Endothelial cell of umbilical vein (primary cell): ENCODE measurements at regions not wholly inside any gene's neighbourhood (a gene's known extent, or its start where the extent isn't known, plus 50 kb on each side); places are given as distances from the start of the nearest gene placed in this dataset.

Source experiments
- BruUV-seq: library from RNA; stranded (reverse); fragments of 400-500 nt; replicated peaks from 2 replicates; lab custom pipeline; 2021; lab: Mats Ljungman, UMichigan
- CTCF ChIA-PET: fragments of 300-600, 350-600 bp; sonication (Branson Sonifier 250); formaldehyde crosslinking; loops from one replicate; lab custom pipeline; 2021; ENCODE audit warnings: antibody characterized with exemption, inconsistent platforms; lab: Charles Lee
- POLR2A ChIA-PET: fragments of 300-600, 350-600 bp; sonication (Branson Sonifier 250); formaldehyde crosslinking; loops from one replicate; lab custom pipeline; 2021; ENCODE audit warnings: antibody characterized with exemption, inconsistent platforms; lab: Charles Lee
- DNase-seq: peaks from one replicate; pipeline ENCODE4 v3.0.0-alpha.2; 2011; ENCODE audit warnings: low read depth, low spot score
- FAIRE-seq: peaks from 2 replicates; lab custom pipeline; 2011; peaks lifted over from hg19 to GRCh38; lab: Jason Lieb, UNC
- H2AFZ ChIP-seq: 2 replicates; pipeline ENCODE4 v1.6.0; 2012; ENCODE audit warnings: low read depth, low read length, control low read depth, inconsistent platforms
- H3K27ac ChIP-seq: 2 replicates; pipeline ENCODE4 v1.5.1; 2011; ENCODE audit warnings: low read depth, mild to moderate bottlenecking, control low read depth, low read length, moderate library complexity; ENCODE audit not compliant: insufficient read depth
- H3K27me3 ChIP-seq, 2 experiments: 2 replicates each; pipeline versions ENCODE4 v1.6.0 to v1.6.1; 2011; ENCODE audit warnings: low read length in 2 of 2, mixed read lengths in 1 of 2; ENCODE audit not compliant: control insufficient read depth in 2 of 2, insufficient read depth in 2 of 2
- H3K36me3 ChIP-seq, 2 experiments: 2 replicates in 1 of 2; 3 replicates in 1 of 2; pipeline ENCODE4 v1.5.1; 2011; ENCODE audit warnings: low read length in 2 of 2, mild to moderate bottlenecking in 1 of 2, moderate library complexity in 1 of 2; ENCODE audit not compliant: control insufficient read depth in 2 of 2, insufficient read depth in 2 of 2; ENCODE audit errors: extremely low read depth in 1 of 2
- H3K4me1 ChIP-seq: 3 replicates; pipeline ENCODE4 v1.5.1; 2011; ENCODE audit warnings: mild to moderate bottlenecking, low read length; ENCODE audit not compliant: control insufficient read depth, insufficient read depth; ENCODE audit errors: extremely low read depth
- H3K4me2 ChIP-seq: 2 replicates; pipeline ENCODE4 v1.6.1; 2011; ENCODE audit warnings: low read length, control low read depth, mixed read lengths; ENCODE audit not compliant: insufficient read depth
- H3K4me3 ChIP-seq, 3 experiments: fragments of 200-600 bp in 1 of 3; sonication (generic), shearing (Covaris generic) in 1 of 3; replicated peaks in 1 of 3; 2 replicates each; pipeline ENCODE4 v1.5.1; 2011 to 2016; ENCODE audit warnings: control low read depth in 3 of 3, low read length in 3 of 3, mild to moderate bottlenecking in 2 of 3, inconsistent platforms in 1 of 3, low read depth in 1 of 3, moderate library complexity in 1 of 3; ENCODE audit not compliant: insufficient read depth in 1 of 3
- H3K79me2 ChIP-seq: 2 replicates; pipeline ENCODE4 v1.6.0; 2012; ENCODE audit warnings: low read length, inconsistent platforms; ENCODE audit not compliant: control insufficient read depth, insufficient read depth
- H3K9ac ChIP-seq: replicated peaks from 2 replicates; pipeline ENCODE3; 2011; ENCODE audit warnings: low read length, control low read depth; ENCODE audit not compliant: insufficient read depth; ENCODE audit errors: extremely low read depth
- H3K9me1 ChIP-seq: replicated peaks from 3 replicates; pipeline ENCODE4 v1.6.0; 2011; ENCODE audit warnings: mild to moderate bottlenecking, low read length; ENCODE audit not compliant: control insufficient read depth, insufficient read depth; ENCODE audit errors: extremely low read depth
- H3K9me3 ChIP-seq: replicated peaks from 2 replicates; pipeline ENCODE4 v1.5.1; 2012; ENCODE audit warnings: low read length, inconsistent platforms; ENCODE audit not compliant: control insufficient read depth, insufficient read depth
- H4K20me1 ChIP-seq: replicated peaks from 2 replicates; pipeline ENCODE3; 2011; ENCODE audit warnings: mild to moderate bottlenecking, low read length; ENCODE audit not compliant: control insufficient read depth, insufficient read depth; ENCODE audit errors: extremely low read depth
- EZH2 ChIP-seq: IDR thresholded peaks from 2 replicates; pipeline ENCODE4 v1.6.1; 2012; ENCODE audit warnings: borderline replicate concordance, low read depth, mild to moderate bottlenecking, moderate library complexity, low read length, inconsistent platforms; ENCODE audit not compliant: severe bottlenecking
- FOS ChIP-seq: IDR thresholded peaks from 2 replicates; pipeline ENCODE4 v1.6.1; 2011; ENCODE audit warnings: mild to moderate bottlenecking, low read length, moderate library complexity, borderline replicate concordance; ENCODE audit not compliant: insufficient read depth
- GATA2 ChIP-seq: IDR thresholded peaks from 2 replicates; pipeline ENCODE4 v1.7.0; 2011; ENCODE audit warnings: low read depth, mild to moderate bottlenecking, moderate library complexity, mixed read lengths, low read length; ENCODE audit not compliant: insufficient read length, insufficient read depth
- JUN ChIP-seq: IDR thresholded peaks from 2 replicates; pipeline ENCODE4 v1.6.1; 2011; ENCODE audit warnings: borderline replicate concordance, low read depth; ENCODE audit not compliant: insufficient read length, insufficient read depth
- MYC ChIP-seq: IDR thresholded peaks from one replicate; pipeline ENCODE4 v1.6.1; 2011; ENCODE audit warnings: mild to moderate bottlenecking, low read depth, low read length
- POLR2A ChIP-seq: IDR thresholded peaks from 2 replicates; pipeline ENCODE4 v1.6.1; 2012; ENCODE audit warnings: low read depth, mild to moderate bottlenecking, control low read depth, low read length
- POLR2AphosphoS5 ChIP-seq: IDR thresholded peaks from 2 replicates; pipeline ENCODE4 v1.6.1; 2012; ENCODE audit warnings: low read depth, mild to moderate bottlenecking, control low read depth, low read length, moderate library complexity; ENCODE audit not compliant: insufficient read depth
- dilution Hi-C: fragments of 300-500 bp; cut with MboI; formaldehyde crosslinking; loops from one replicate; pipeline ENCODE4 v1.15.0; 2019; ENCODE audit warnings: low sequenced_read_pairs; ENCODE audit not compliant: extremely low pct_ligation_motif_present
- intact Hi-C: fragments of 100-400 bp; cut with micrococcal nuclease; formaldehyde crosslinking; loops from one replicate; pipeline ENCODE4 v1.10.0; 2022
- TF ChIP-seq, protein P1 (sequence below): IDR thresholded peaks from 2 replicates; pipeline ENCODE4 v1.6.1; 2011; ENCODE audit not compliant: insufficient read depth, insufficient read length
- TF ChIP-seq, protein P2 (sequence below), 2 donors: IDR thresholded peaks; 1 replicate in 1 of 2; 2 replicates in 1 of 2; pipeline ENCODE4 v1.5.1; 2011; ENCODE audit warnings: low read length in 2 of 2, mild to moderate bottlenecking in 2 of 2, moderate library complexity in 2 of 2, control low read depth in 1 of 2, inconsistent platforms in 1 of 2, low read depth in 1 of 2; ENCODE audit not compliant: insufficient read depth in 1 of 2; ENCODE audit errors: extremely low read depth in 1 of 2

DNA sequence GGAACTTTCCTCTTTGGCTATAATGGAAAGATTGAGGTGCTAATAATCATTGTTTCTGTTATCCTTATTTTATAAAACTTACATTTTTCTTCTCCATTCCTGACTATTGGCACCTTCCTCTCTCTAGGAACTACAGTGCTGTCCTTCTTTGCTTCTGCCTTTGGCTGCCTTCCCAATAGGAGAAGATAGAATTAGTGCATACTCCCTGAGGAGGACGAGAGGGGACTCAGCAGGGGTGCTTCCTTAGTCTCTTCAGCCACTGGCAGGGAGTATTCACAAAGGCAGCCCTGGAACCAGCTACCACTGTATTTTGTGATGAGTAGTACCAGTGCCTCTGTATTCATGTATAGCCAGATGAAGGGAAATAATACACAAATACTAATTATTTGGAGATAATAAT, 208.5 kb downstream of the FOXG1 start:
- Histone ChIP-seq H3K27ac (no peak overlapping the region), H3K4me2 (no peak overlapping the region), H3K9me3 (peaks cover 2% of the 10 kb centered on the region), H2AFZ (no peak overlapping the region), H3K4me1 (no peaks in the 10 kb centered on the region), H4K20me1 (no peaks in the 10 kb centered on the region), H3K4me3 (no peak overlapping the region), H3K9ac (no peak overlapping the region), H3K79me2 (no peaks in the 10 kb centered on the region), H3K9me1 (no peaks in the 10 kb centered on the region), H3K27me3 (no peaks in the 10 kb centered on the region), H3K36me3 (no peaks in the 10 kb centered on the region)
- FAIRE-seq (no peak), DNase-seq (no peak)
- TF ChIP-seq POLR2AphosphoS5, result no peak
- TF ChIP-seq POLR2A, result no peak
- no peak for TF ChIP-seq JUN
- no peak for TF ChIP-seq GATA2
- TF ChIP-seq, protein P1, sequence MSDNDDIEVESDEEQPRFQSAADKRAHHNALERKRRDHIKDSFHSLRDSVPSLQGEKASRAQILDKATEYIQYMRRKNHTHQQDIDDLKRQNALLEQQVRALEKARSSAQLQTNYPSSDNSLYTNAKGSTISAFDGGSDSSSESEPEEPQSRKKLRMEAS, result no peak
- TF ChIP-seq MYC, result no peak
- no peak for TF ChIP-seq FOS
- TF ChIP-seq, protein P2, sequence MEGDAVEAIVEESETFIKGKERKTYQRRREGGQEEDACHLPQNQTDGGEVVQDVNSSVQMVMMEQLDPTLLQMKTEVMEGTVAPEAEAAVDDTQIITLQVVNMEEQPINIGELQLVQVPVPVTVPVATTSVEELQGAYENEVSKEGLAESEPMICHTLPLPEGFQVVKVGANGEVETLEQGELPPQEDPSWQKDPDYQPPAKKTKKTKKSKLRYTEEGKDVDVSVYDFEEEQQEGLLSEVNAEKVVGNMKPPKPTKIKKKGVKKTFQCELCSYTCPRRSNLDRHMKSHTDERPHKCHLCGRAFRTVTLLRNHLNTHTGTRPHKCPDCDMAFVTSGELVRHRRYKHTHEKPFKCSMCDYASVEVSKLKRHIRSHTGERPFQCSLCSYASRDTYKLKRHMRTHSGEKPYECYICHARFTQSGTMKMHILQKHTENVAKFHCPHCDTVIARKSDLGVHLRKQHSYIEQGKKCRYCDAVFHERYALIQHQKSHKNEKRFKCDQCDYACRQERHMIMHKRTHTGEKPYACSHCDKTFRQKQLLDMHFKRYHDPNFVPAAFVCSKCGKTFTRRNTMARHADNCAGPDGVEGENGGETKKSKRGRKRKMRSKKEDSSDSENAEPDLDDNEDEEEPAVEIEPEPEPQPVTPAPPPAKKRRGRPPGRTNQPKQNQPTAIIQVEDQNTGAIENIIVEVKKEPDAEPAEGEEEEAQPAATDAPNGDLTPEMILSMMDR (IDR thresholded peaks at IDR 0.05; ENCODE audit: extremely low read depth in 1 of 2, insufficient read depth in 1 of 2, low read depth in 1 of 2, low read length in 2 of 2), result no peak
- TF ChIP-seq EZH2, result no peak
- intact Hi-C loops, result no loop called here
- POLR2A ChIA-PET, result no interaction called here
- BruUV-seq, result no TSS peak
- CTCF ChIA-PET, result interaction anchor here (1.1 to 1.2 kb wide), 2 partner anchors 10 to 13 kb away, joined by 3 read pairs; no protein-coding TSS in a partner anchor
- dilution Hi-C loops, result no loop called here
